HUES6 (cell line): ENCODE measurements at regions not wholly inside any gene's neighbourhood (a gene's known extent, or its start where the extent isn't known, plus 50 kb on each side); places are given as distances from the start of the nearest gene placed in this dataset.

Experiments used
- H3K27ac ChIP-seq: 2 replicates; pipeline ENCODE4 v1.7.0; 2013; ENCODE audit warnings: low read depth, mild to moderate bottlenecking, low read length, inconsistent platforms
- H3K27me3 ChIP-seq: 2 replicates; pipeline ENCODE4 v1.6.1; 2013; ENCODE audit warnings: low read length; ENCODE audit not compliant: control insufficient read depth, insufficient read depth
- H3K36me3 ChIP-seq: 2 replicates; pipeline ENCODE4 v1.6.1; 2013; ENCODE audit warnings: low read length; ENCODE audit not compliant: control insufficient read depth, insufficient read depth
- H3K4me1 ChIP-seq: 2 replicates; pipeline ENCODE4 v1.6.1; 2013; ENCODE audit warnings: low read length; ENCODE audit not compliant: control insufficient read depth, insufficient read depth
- H3K4me3 ChIP-seq: 2 replicates; pipeline ENCODE4 v1.5.1; 2013; ENCODE audit warnings: low read depth, low read length
- H3K9ac ChIP-seq: one replicate; pipeline ENCODE4 v1.6.1; 2013; ENCODE audit warnings: mild to moderate bottlenecking, low read length
- H3K9me3 ChIP-seq: 2 replicates; pipeline ENCODE4 v1.6.1; 2013; ENCODE audit warnings: low read depth, low read length; ENCODE audit not compliant: control insufficient read depth, insufficient read depth

- Histone ChIP-seq H3K9ac (peak overlapping the region; percentile 32), H3K4me1 (peaks cover 25% of the 10 kb centered on the region), H3K9me3 (no peaks in the 10 kb centered on the region), H3K27ac (peak overlapping the region; percentile 81; the same call in 1 of the 2 replicates), H3K27me3 (no peaks in the 10 kb centered on the region), H3K36me3 (no peaks in the 10 kb centered on the region), H3K4me3 (no peak overlapping the region; the same call in 1 of the 2 replicates)
Observed at GRCh38 chr14:43872752-43873655, 634.1 kb downstream of the FSCB start.

GRCh38 chr14:43872222-43872621, 634.9 kb downstream of the FSCB start:
- Histone ChIP-seq H3K4me3 (no peak overlapping the region), H3K9ac (peak overlapping the region; percentile 32)

GRCh38 chr14:43858981-43859380, 648.1 kb downstream of the FSCB start:
- Histone ChIP-seq H3K4me3 (no peak overlapping the region), H3K4me1 (no peaks in the 10 kb centered on the region), H3K27ac (no peak overlapping the region), H3K9me3 (no peaks in the 10 kb centered on the region), H3K27me3 (no peaks in the 10 kb centered on the region), H3K9ac (no peak overlapping the region), H3K36me3 (no peaks in the 10 kb centered on the region)

More at GRCh38 chr14:43872222-43872621, 634.9 kb downstream of the FSCB start:
- Histone ChIP-seq H3K36me3 (no peaks in the 10 kb centered on the region), H3K9me3 (no peaks in the 10 kb centered on the region), H3K4me1 (peaks cover 25% of the 10 kb centered on the region), H3K27ac (peak overlapping the region; percentile 66; the same call in 1 of the 2 replicates), H3K27me3 (no peaks in the 10 kb centered on the region)

GRCh38 chr14:43855556-43855955, 651.5 kb downstream of the FSCB start:
- no peak overlapping the region for H3K9ac ChIP-seq
- H3K36me3 ChIP-seq, result no peaks in the 10 kb centered on the region
- no peak overlapping the region for H3K27ac ChIP-seq
- H3K4me1 ChIP-seq, result no peaks in the 10 kb centered on the region
- H3K9me3 ChIP-seq, result no peaks in the 10 kb centered on the region
- H3K27me3 ChIP-seq, result no peaks in the 10 kb centered on the region
- H3K4me3 ChIP-seq, result no peak overlapping the region

- Histone ChIP-seq H3K36me3 (no peaks in the 10 kb centered on the region), H3K9ac (no peak overlapping the region), H3K4me1 (no peaks in the 10 kb centered on the region), H3K27ac (no peak overlapping the region), H3K9me3 (no peaks in the 10 kb centered on the region), H3K27me3 (no peaks in the 10 kb centered on the region), H3K4me3 (no peak overlapping the region)
Observed at GRCh38 chr14:43853541-43853940, 653.5 kb downstream of the FSCB start.

- Histone ChIP-seq H3K27me3 (no peaks in the 10 kb centered on the region), H3K4me1 (peaks cover 3% of the 10 kb centered on the region), H3K27ac (no peak overlapping the region), H3K9me3 (peaks cover 6% of the 10 kb centered on the region; the same call in 1 of the 2 replicates), H3K4me3 (no peak overlapping the region), H3K9ac (no peak overlapping the region), H3K36me3 (no peaks in the 10 kb centered on the region)
Observed at GRCh38 chr14:43803076-43803689, 703.9 kb downstream of the FSCB start.

GRCh38 chr14:43795600-43796228, 711.4 kb downstream of the FSCB start:
- H3K4me3 ChIP-seq, result no peak overlapping the region
- no peaks in the 10 kb centered on the region for H3K9me3 ChIP-seq
- H3K9ac ChIP-seq, result no peak overlapping the region
- H3K27me3 ChIP-seq, result no peaks in the 10 kb centered on the region
- H3K27ac ChIP-seq, result no peak overlapping the region
- H3K4me1 ChIP-seq, result peaks cover 5% of the 10 kb centered on the region; the same call in 1 of the 2 replicates
- no peaks in the 10 kb centered on the region for H3K36me3 ChIP-seq

- H3K36me3 ChIP-seq, result no peaks in the 10 kb centered on the region
Observed at GRCh38 chr14:43793579-43793978, 713.5 kb downstream of the FSCB start.

GRCh38 chr14:43792980-43793379, 714.1 kb downstream of the FSCB start:
- Histone ChIP-seq H3K36me3 (no peaks in the 10 kb centered on the region), H3K27ac (no peak overlapping the region), H3K9me3 (no peaks in the 10 kb centered on the region), H3K4me1 (peaks cover 12% of the 10 kb centered on the region), H3K4me3 (no peak overlapping the region), H3K27me3 (no peaks in the 10 kb centered on the region), H3K9ac (no peak overlapping the region)

More at GRCh38 chr14:43793579-43793978, 713.5 kb downstream of the FSCB start:
- Histone ChIP-seq H3K27ac (no peak overlapping the region), H3K4me1 (peaks cover 12% of the 10 kb centered on the region), H3K9ac (no peak overlapping the region), H3K27me3 (no peaks in the 10 kb centered on the region), H3K4me3 (no peak overlapping the region), H3K9me3 (no peaks in the 10 kb centered on the region)

GRCh38 chr14:43790681-43791080, 716.4 kb downstream of the FSCB start:
- H3K4me3 ChIP-seq, result no peak overlapping the region
- H3K9ac ChIP-seq, result no peak overlapping the region
- H3K36me3 ChIP-seq, result no peaks in the 10 kb centered on the region
- no peaks in the 10 kb centered on the region for H3K27me3 ChIP-seq
- H3K4me1 ChIP-seq, result peaks cover 14% of the 10 kb centered on the region
- H3K27ac ChIP-seq, result no peak overlapping the region
- no peaks in the 10 kb centered on the region for H3K9me3 ChIP-seq

- H3K27me3 ChIP-seq, result no peaks in the 10 kb centered on the region
- no peak overlapping the region for H3K27ac ChIP-seq
- no peak overlapping the region for H3K4me3 ChIP-seq
- H3K36me3 ChIP-seq, result no peaks in the 10 kb centered on the region
- H3K4me1 ChIP-seq, result peaks cover 14% of the 10 kb centered on the region
- no peaks in the 10 kb centered on the region for H3K9me3 ChIP-seq
- H3K9ac ChIP-seq, result no peak overlapping the region
Observed at GRCh38 chr14:43789458-43789857, 717.6 kb downstream of the FSCB start.
